Panc1 (cell line): ENCODE measurements at regions not wholly inside any gene's neighbourhood (a gene's known extent, or its start where the extent isn't known, plus 50 kb on each side); places are given as distances from the start of the nearest gene placed in this dataset.

Source experiments
- POLR2AphosphoS5 ChIP-seq: IDR thresholded peaks from 2 replicates; pipeline ENCODE4 v1.6.1; 2012; ENCODE audit warnings: mild to moderate bottlenecking, low read depth, low read length, moderate library complexity
- TF ChIP-seq, protein P1 (sequence below): fragments of 450-650 bp; IDR thresholded peaks from 2 replicates; pipeline ENCODE4 v1.5.1; 2017; ENCODE audit warnings: mild to moderate bottlenecking
- TF ChIP-seq, protein P2 (sequence below), 2 experiments: IDR thresholded peaks; 2 replicates each; pipeline ENCODE4 v1.6.1; 2011 to 2012; ENCODE audit warnings: low read depth in 2 of 2, control low read depth in 1 of 2, low read length in 1 of 2, mild to moderate bottlenecking in 1 of 2, moderate library complexity in 1 of 2; ENCODE audit not compliant: insufficient read depth in 1 of 2

DNA sequence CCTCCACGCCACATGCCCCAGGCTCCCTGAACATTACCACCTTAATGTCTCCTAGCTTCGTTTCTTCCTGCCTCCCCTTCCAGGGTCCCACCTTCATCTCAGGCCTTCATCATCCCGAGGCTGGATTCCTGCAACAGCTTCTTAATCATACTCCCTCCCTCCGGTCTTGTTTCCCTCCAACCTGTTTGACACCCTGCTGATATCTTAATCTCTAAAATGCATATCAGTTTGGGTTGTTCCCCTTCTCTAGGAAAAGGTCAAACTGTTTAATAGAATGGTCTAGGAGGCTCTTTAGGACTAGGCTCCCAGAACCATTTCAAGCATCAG lies 125.5 kb upstream of the ARHGAP5 start:
- TF ChIP-seq, protein P1, sequence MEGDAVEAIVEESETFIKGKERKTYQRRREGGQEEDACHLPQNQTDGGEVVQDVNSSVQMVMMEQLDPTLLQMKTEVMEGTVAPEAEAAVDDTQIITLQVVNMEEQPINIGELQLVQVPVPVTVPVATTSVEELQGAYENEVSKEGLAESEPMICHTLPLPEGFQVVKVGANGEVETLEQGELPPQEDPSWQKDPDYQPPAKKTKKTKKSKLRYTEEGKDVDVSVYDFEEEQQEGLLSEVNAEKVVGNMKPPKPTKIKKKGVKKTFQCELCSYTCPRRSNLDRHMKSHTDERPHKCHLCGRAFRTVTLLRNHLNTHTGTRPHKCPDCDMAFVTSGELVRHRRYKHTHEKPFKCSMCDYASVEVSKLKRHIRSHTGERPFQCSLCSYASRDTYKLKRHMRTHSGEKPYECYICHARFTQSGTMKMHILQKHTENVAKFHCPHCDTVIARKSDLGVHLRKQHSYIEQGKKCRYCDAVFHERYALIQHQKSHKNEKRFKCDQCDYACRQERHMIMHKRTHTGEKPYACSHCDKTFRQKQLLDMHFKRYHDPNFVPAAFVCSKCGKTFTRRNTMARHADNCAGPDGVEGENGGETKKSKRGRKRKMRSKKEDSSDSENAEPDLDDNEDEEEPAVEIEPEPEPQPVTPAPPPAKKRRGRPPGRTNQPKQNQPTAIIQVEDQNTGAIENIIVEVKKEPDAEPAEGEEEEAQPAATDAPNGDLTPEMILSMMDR, result no peak
- no peak for TF ChIP-seq POLR2AphosphoS5
- TF ChIP-seq, protein P2, sequence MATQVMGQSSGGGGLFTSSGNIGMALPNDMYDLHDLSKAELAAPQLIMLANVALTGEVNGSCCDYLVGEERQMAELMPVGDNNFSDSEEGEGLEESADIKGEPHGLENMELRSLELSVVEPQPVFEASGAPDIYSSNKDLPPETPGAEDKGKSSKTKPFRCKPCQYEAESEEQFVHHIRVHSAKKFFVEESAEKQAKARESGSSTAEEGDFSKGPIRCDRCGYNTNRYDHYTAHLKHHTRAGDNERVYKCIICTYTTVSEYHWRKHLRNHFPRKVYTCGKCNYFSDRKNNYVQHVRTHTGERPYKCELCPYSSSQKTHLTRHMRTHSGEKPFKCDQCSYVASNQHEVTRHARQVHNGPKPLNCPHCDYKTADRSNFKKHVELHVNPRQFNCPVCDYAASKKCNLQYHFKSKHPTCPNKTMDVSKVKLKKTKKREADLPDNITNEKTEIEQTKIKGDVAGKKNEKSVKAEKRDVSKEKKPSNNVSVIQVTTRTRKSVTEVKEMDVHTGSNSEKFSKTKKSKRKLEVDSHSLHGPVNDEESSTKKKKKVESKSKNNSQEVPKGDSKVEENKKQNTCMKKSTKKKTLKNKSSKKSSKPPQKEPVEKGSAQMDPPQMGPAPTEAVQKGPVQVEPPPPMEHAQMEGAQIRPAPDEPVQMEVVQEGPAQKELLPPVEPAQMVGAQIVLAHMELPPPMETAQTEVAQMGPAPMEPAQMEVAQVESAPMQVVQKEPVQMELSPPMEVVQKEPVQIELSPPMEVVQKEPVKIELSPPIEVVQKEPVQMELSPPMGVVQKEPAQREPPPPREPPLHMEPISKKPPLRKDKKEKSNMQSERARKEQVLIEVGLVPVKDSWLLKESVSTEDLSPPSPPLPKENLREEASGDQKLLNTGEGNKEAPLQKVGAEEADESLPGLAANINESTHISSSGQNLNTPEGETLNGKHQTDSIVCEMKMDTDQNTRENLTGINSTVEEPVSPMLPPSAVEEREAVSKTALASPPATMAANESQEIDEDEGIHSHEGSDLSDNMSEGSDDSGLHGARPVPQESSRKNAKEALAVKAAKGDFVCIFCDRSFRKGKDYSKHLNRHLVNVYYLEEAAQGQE (IDR thresholded peaks at IDR 0.05; ENCODE audit: insufficient read depth in 1 of 2, low read depth in 2 of 2, low read length in 1 of 2), result no peak
